Tibial nerve (tissue), 4 donors: ENCODE measurements at regions not wholly inside any gene's neighbourhood (a gene's known extent, or its start where the extent isn't known, plus 50 kb on each side); places are given as distances from the start of the nearest gene placed in this dataset.

Source experiments
- CTCF ChIP-seq, 5 experiments: fragments of 200-600 bp in 3 of 5; fragments of 450-650 bp in 2 of 5; sonication (generic) in 3 of 5; IDR thresholded peaks; one replicate each; pipeline ENCODE4 v1.5.1; 2016 to 2019; ENCODE audit warnings: antibody characterized with exemption in 5 of 5, mild to moderate bottlenecking in 3 of 5, moderate library complexity in 2 of 5
- EP300 ChIP-seq, 2 donors: sonication (generic); formaldehyde crosslinking; IDR thresholded peaks; one replicate each; pipeline ENCODE4 v1.6.1; 2017; ENCODE audit warnings: antibody characterized with exemption in 2 of 2, mild to moderate bottlenecking in 1 of 2

GRCh38 chr4:148735432-148736155, 293.4 kb upstream of the NR3C2 start:
- TF ChIP-seq CTCF (IDR thresholded peaks at IDR 0.05), result no peak
- no peak for TF ChIP-seq EP300 (IDR thresholded peaks at IDR 0.05)
